ENCODE measurements at regions not wholly inside any gene's neighbourhood (a gene's known extent, or its start where the extent isn't known, plus 50 kb on each side); places are given as distances from the start of the nearest gene placed in this dataset.

DNA sequence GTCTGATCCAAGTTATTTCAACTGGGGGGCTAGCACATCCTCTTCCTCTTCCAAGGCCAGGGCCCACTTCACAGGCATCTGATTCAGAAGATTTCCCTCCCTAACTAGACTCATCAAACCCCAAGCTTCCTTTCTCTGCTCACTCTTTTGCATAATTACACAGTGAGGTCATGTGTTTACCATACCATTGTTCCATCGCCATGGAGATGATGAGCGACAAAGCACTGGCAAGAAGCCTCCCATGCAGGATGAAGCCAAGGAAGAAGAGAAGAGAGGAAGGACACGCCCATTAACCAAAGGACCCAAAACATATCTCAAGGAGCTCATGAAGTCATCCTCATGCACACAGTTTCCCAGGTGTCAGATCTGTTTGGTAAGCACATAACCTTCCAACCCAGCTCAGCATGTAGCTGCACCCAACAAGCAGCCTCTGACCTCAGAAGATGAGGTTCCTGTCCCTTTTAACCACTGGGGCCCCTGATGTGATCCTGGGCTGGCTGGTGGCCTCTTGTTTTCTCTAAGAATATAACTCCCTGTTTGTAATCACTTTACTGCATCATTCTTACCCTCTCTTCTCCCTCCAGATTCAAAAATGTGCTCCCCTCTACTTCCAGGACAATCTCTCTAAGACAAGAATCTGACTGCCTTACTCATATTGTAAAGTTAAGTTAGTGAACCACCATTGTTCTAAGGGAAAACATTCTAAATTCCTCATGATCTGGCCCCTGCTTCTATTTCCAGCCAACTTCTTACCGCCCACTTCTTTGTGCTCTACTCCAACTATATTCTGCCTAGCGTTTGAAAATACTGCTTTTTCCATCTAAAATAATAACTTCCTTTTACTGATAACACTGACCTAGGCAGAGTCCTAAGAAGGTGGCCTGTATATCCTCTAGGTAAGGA is 190.1 kb downstream of the TTC32 start:
- no peak for DNase-seq

DNA sequence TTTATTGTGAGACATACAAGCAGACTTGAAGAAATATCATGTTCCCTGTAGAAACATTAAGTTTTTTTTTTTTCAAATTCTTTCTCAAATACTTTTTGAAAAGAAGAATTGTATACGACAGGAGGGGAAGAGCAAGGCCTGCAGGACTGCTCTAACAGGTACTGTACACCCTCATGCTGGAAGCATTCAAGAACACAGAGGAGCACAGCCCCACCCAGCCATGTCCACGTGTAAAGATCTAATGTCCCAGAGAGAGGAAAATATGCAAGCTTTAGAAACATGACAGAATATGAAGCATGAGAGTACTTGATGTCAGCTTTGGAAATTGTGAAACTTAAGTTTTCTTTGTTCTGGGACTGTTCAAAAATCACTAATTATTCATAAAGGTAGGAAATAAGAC is 191.6 kb downstream of the TTC32 start:
- no peak for DNase-seq

DNA sequence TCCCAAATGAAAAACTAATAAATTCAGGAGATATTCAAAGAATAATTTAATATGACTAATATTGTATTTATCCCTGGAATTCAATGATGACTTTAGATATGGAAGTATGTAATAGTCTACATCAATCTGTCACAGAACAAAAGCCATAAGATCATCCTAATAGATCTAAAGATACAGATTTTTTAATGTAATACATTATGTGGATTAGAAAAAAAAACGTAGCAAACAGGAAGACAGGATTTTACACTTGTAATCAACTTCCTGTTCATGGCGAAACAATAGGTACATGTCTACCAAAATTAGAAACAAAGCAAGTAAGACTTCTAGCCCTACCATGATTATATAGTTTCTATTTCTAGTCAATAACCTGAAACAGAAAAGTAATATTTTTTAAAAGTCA is 192.2 kb downstream of the TTC32 start:
- DNase-seq, result no peak

DNA sequence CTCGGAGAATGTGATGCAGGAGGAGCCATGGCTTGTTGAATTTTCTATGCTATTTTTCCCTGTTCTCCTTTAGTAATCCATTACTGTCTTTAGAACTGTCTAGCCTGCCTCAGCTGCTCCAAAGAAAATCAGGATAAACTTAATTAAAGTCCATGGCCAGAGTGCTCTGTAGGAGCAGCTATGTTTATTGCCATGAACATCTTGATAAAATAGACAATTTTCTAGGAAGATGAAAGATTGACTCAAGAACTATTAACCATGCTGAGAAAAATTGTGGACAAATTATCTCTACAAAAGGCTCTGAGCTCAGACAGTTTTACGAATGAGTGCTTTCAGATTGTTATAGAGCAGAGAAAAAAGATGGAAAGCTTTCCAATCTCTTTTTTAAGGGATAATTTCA is 193.0 kb downstream of the TTC32 start:
- DNase-seq, result no peak

DNA sequence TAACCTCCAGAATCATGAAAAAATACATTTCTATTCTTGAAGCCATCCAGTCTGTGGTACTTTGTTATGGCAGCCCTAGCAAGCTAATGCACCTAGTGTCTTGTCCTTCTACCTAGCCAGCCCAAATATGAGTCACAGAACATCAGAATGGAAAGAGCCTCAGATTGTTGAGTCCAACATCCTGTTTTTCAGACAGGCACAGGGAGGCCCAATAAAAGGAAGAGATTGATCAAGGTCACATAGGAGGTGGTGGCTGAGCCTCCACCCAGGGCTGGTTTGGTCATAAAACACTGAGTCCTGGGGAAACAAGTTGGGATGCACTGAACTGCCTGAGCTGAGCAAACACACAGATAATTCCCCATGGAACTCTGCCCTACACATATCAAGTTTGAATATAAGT is 195.5 kb downstream of the TTC32 start:
- no peak for DNase-seq

DNA sequence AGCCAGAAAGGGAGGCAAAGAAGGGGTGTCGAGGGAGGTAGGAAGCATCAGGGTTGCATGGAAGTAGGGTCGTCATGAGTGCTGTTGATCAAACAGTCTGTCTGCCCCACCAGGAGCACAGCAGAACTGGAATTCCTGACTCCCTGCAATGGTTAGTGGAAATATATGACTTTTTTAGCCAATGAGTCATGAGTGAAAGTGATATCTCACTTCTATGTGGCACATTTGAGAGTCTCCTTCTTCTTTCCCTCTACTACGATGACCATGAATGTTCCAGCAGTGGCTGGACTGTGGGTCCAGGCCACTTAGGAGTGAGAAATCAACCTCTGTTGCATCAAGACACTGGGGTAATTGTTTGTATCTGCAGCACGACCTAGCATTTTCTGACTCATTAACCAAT is 199.5 kb downstream of the TTC32 start:
- no peak for DNase-seq

DNA sequence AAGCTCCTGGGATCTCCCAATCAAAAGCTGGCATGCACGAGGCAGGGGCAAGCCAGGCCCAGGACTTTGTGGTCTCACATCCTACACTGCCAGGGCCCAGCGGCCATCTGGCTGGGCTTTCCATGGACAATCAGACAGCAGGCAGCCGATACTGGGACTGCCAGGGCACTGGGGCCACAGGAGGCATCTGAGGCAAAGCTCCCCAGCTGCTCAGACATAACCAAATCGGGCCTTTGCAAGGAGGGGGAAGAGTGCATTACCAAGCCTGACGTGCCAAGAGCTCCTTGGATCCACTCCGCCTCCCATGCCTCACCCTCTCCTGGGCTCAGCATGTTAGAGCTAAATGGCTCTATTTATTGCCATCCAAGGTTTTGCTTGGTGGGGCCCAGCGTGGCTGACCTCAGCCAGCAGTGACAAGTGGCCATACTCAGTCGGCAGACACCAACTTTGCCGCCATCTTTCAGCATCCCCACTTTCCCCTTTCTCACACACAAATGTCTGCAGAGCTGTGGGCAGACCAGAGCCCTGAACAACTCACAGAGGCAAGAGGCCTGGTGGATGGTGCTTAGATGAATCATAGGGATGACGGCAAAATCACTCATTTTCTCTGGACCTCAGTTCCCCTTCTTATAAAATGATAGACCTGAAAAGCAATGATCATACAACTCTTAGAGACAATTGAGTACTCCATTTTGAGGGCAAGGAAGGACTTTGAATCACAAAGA is 200.8 kb downstream of the TTC32 start:
- no peak for DNase-seq

DNA sequence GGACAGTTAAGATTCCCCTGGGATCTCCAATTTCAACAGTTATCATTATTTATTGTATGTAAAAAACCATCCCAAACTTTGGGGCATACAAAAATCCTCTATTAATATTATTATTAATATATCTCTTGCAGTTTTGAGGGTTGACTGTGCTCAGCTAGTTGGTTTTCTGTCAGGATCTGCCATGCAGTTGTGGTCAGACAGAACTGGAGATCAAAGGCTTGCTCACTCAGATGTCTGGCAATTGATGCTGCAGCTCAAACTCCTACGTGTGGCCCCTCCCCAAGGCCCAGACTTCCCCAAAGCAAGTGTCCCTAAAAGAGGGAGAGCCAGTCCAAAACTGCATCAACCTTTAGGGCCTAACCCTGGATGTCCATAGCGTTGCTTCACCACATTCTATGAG is 204.7 kb downstream of the TTC32 start:
- DNase-seq, result no peak

DNA sequence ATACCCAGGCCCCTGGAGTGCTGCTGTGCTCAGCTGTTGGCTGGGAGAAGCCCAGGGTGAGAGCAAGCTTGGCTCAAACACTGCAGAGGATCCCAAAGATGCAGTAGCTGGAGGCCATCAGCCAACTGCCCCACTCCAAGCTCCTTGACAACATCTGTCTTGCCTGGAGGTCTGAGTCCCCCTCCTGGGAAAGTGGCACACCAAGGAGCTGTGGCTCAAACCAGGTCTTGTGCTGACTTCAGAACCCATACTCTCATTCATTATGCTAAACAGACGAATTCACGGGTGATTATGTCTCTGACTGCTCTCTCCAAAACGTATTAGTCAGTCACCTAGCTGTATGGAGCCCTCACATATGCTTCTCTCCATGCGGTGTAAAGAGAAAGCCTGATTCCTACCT is 206.1 kb downstream of the TTC32 start:
- DNase-seq, result no peak

DNA sequence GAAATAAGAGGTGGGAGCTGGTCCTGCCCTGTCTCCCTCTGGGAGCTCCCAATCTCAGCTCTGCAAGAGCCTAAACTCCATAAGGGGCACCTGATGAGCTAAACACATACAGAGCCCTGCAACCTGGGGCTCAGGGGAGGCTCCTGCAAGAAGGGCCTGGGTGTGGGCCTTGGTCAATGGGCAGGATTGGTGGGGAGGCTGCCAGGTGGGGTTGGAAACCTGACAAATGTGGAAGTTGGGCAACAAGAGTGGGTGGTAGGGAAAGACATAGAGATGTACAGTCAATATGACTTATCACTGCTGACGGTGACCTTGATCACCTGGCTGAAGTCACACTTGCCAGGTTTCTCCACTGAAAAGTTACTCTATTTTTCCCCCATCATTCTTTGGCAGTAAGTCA is 209.9 kb downstream of the TTC32 start:
- no peak for DNase-seq

DNA sequence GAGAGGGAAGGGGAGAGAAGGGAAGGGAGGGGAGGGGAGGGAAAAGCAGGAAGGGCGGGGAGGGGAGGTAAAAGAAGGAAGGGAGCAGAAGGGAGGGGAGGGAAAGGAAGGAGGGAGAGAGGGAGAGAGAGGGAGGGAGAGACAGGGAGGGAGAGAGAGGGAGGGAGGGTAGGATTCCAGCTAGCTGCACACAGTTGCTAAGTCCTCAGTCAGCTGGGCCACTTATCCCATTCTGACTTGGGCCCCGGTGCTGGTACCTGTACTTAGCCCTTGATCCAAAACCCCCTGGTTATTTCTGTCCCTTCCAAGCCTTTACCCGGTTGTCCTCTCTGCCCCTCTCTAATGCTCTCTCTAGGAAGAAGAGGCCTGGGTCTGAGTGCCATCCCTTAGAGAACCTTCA is 211.4 kb downstream of the TTC32 start:
- DNase-seq, result no peak

DNA sequence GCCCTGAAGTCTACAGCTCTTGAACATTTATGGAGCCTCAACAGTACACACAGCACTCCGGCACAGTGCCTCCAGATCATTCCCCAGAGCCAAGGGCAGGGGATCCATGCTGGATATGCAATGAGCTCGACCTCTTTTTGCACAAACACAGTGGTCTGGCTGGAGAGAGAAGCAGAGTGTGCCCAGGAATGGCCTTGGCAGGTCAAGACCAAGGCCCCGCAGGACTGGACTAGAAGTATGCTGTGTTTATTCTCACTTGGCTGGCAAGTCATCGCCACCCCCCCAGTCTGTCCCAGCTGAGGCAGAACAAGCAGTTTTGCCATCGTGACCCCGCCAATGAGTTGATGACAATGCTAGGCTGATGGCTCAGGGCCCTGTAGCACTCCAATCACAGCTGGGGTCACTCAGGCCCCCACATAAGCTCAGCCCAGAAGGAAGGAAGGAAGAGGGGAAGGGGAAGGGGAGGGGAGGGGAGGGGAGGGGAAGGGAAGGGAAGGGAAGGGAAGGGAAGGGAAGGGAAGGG is 212.1 kb downstream of the TTC32 start:
- DNase-seq, result no peak

DNA sequence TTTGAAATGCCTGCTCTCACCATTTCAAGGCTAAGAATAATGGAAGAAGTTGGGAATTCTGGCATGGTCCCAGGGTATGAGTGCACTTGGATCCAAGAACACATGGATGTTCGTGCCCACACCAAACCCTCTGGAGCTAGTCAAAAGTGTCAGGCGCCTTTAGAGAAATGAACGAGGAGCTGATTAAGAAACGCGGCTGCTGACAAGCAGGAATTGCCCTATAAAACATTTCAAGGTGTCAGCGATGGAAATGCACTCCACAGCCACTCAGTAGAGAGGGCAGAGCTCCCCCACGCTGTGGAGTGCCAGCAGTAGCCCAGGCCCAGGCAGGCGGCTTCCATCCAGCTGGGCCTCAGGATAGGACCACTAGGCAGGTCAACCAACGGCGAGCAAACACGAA is 213.7 kb downstream of the TTC32 start:
- no peak for DNase-seq

DNA sequence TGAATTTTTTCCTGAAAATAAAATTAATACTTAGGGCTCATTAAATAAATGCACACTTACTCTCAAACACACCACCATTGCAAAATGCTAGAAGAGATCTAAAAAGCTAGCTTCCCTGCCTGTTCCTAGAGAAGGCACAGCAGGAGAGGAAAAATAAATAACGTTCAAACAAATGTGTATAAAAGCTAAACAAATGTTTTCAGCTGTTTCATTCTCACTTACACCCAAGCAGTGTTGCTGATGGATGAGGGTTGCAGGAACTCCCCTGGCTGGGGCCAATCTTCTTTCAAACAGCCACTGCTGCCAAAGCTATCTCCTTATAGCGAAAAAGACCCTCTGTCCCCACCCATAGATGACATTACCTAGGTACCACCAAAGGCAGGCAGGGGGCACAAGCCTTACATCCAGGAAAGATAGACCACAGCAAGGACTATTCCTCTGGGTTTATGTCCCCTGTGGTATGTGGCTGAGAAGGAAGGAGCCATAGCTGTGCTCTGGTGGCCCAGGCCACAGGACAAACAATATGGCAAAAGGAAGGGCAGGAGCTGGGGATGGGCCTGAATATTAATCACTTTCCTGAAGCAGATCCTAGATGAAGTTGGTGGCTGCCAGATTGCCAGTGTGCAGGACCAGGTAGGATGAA is 214.6 kb downstream of the TTC32 start:
- no peak for DNase-seq

DNA sequence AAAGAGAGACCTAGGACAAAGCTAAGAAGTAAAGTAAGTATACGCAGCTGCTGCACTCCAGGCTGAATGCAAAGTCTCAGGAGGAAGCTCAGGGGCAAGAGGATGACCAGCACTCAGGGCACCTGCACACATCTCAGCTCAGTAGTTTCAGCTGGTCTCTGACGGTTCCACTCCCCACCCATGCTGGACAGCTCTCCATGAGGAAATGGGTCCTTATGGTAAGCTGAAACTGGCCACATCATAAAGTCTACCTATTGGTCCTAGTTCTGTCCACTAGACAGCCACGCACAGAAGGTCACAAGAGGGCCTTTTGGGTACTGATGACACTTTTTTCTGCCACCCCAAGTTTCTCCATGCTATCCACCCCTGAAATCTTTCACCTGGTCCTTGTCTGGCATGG is 215.3 kb downstream of the TTC32 start:
- no peak for DNase-seq

DNA sequence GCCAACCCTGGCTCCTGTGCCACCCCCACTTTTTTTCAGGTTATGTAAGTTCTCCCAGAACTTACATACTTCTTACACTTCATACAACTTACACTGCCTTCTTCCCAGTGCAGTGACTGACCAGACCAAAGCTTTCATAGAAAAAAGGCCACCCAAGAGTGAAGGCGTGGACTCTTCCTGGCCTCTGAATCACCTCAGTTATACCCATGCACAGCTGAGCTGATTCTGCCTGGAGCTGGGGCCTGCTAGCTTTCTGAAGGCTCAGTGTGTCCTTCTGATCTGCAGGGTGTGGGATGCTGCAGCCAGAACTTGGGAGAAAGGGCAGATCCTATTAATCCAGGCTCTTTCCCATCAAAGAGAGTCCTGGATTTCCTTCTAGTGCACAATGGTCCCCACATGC is 216.1 kb downstream of the TTC32 start:
- DNase-seq, result no peak

DNA sequence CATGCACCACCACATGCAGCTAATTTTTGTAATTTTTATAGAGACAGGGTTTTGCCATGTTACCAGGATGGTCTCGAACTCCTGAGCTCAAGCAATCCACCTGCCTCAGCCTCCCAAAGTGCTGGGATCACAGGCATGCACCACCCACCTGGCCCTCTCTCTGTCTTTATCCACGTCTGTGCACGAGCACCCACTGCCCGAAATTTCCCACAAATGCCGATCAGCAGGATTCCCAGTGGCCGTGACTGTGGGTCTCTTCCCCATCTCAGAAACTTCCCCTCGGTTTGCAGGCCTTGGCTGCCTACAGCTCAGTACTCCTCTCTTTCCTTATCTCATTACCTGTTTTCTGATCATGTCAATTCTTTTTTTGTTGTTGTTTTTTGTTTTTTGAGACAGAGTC is 217.3 kb downstream of the TTC32 start:
- no peak for DNase-seq

DNA sequence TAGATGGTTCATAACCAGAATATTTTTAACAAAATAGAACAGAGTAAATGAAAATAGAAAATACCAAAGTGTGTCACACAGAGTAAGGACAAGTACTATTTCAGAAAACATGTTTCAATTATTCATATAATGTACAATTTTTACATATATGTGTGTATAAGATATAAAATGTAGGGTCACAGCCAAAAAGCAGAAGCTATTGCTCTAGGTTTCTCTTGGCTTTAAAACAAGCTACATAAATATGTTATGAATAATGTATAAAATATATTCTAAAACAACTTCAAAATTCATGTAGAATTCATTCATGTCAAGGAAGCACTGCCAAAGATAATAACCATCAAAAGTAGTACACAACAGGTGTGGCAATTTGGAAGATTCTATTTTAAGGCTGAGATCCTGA is 218.2 kb downstream of the TTC32 start:
- DNase-seq, result no peak

DNA sequence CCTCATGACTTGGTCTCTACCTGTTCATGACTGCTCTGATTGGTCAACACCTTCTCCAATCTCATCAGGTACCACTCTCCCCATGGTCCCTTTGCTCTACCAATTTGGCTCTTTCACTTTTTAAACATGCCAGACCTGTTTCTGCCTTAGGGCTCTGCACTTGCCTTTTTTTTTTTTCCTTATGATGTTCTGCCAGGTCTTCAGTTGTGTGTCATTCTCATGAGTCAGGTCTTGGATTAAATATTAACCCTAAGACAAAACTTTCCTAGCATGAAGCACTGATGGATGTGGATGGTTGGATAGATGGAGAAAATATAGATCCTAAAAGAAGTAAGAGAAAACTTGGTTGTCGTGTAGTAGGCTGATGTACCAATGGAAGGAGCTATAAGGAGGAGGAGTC is 219.3 kb downstream of the TTC32 start:
- DNase-seq, result no peak

DNA sequence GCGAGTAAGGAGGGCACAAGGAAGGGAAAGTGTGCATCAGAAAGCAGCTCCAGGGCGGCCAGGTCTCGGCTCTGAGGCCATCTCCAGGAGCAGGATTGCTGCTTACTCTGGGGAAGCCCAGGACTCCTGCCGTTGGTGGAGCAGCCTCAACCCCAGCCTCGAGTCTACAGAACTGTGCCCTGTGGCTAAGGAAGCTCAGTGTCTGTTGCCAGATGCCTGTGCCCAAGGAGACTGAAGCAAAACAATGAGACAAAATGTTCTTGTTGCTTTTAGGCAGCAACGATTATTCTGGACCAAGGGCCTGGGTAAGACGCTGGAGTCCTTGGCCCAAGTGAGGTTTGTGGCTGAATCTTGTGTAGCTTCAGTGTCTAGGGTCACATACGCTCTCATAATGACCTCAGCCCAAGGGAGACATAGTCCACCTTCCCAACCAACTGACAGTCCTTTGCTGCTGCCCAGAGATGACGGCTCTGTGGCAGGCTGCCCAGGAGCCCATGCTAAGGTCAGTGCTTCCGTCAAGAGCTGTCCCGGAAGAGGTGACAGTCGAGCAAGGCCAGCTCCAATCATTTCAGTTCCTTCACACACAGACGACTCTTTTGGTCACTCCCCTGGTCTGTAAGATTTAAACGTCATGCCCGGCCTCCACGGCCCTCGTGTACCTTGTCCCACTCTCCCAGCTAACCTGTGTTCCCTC is 223.8 kb downstream of the TTC32 start:
- no peak for DNase-seq

DNA sequence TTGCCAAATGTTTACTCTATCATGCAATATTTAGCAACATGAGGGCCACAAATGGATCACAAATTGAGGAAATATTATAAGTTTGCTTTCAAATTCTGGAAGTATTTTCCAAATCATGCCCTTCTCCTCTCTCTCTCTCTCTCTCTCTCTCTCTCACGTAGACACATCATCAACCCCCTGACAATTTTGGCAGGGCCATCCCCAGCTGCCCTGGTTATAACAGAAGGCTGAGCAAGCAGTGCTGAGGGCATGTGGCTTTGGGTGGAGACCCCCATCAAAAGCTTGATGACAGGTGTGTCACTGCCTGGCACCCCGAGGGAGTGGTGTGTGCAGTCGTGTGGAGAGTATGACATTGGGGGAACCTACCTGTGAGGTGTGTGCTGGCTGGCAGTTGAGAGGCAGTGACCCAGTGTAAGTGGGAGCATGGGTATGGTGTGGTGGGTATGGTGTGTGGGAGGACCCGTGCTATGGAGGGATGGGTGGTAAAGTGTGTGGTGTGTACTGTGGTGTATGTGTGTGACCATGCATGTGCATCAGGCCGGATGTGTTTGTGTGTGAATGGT is 224.5 kb downstream of the TTC32 start:
- DNase-seq, result no peak

DNA sequence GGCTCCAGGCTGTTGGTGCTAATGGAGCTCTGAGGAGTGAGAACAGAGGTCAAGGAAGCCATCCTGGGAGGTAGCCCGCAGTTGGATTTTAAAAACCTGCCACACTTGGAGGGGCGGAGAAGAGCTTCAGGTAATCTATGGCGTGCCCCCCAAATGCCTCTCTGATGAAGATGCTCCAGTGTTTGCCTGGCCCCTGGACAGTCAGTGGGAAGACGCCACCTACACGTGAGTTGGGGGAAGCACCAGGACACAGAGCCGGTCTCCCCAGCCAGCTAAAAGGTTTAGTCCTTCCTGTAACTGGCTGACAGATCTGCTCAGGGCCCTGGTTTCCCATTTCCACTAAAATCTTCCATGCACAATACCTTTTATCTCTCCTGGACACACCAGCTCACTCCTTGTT is 225.0 kb downstream of the TTC32 start:
- no peak for DNase-seq
